Panc1 (cell line): ENCODE measurements at regions not wholly inside any gene's neighbourhood (a gene's known extent, or its start where the extent isn't known, plus 50 kb on each side); places are given as distances from the start of the nearest gene placed in this dataset.

Experiments
- CTCF ChIP-seq: fragments of 450-650 bp; IDR thresholded peaks from 2 replicates; pipeline ENCODE4 v1.5.1; 2017; ENCODE audit warnings: mild to moderate bottlenecking
- POLR2AphosphoS5 ChIP-seq: IDR thresholded peaks from 2 replicates; pipeline ENCODE4 v1.6.1; 2012; ENCODE audit warnings: mild to moderate bottlenecking, low read depth, low read length, moderate library complexity
- REST ChIP-seq, 2 experiments: IDR thresholded peaks; 2 replicates each; pipeline ENCODE4 v1.6.1; 2011 to 2012; ENCODE audit warnings: low read depth in 2 of 2, control low read depth in 1 of 2, low read length in 1 of 2, mild to moderate bottlenecking in 1 of 2, moderate library complexity in 1 of 2; ENCODE audit not compliant: insufficient read depth in 1 of 2
- SIN3A ChIP-seq: IDR thresholded peaks from 2 replicates; pipeline ENCODE4 v1.6.1; 2012; ENCODE audit warnings: low read depth, mild to moderate bottlenecking, low read length, moderate library complexity, borderline replicate concordance; ENCODE audit not compliant: insufficient read depth
- TCF7L2 ChIP-seq: IDR thresholded peaks from 2 replicates; pipeline ENCODE4 v1.6.1; 2011; ENCODE audit warnings: mild to moderate bottlenecking, low read depth, low read length, inconsistent platforms

- TF ChIP-seq CTCF: no peak
- no peak for TF ChIP-seq REST (IDR thresholded peaks at IDR 0.05; ENCODE audit: insufficient read depth in 1 of 2, low read depth in 2 of 2, low read length in 1 of 2)
- TF ChIP-seq POLR2AphosphoS5: no peak
- no peak for TF ChIP-seq TCF7L2
- no peak for TF ChIP-seq SIN3A
These were observed 149.7 kb downstream of the DKK1 start for GRCh38 chr10:52463826-52464225.
